ENCODE measurements at regions not wholly inside any gene's neighbourhood (a gene's known extent, or its start where the extent isn't known, plus 50 kb on each side); places are given as distances from the start of the nearest gene placed in this dataset.

DNA sequence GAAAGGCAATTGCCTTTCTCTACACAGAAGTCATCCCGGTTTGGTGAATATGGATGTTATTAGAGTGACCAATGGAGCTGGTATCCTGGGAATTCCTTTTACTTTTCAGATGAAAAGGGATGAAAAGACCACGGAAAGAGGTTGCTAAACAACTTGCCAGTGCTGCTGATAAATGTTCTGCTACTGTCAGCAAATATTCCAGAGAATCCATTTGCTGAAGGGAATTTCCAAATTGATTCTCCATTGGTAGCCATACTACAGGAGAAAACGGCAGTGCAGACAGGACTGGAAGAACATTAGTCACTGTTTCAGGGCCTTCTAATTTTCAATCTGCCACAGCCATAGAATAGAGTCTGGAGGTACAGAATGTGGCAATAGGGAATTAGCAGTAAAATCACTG lies 451.5 kb downstream of the PCDH11X start:
- TF ChIP-seq CTCF (IDR thresholded peaks at IDR 0.05; ENCODE audit: low read depth, low read length), result no peak
- DNase-seq (ENCODE audit: extremely low read depth, low read depth), result no peak

DNA sequence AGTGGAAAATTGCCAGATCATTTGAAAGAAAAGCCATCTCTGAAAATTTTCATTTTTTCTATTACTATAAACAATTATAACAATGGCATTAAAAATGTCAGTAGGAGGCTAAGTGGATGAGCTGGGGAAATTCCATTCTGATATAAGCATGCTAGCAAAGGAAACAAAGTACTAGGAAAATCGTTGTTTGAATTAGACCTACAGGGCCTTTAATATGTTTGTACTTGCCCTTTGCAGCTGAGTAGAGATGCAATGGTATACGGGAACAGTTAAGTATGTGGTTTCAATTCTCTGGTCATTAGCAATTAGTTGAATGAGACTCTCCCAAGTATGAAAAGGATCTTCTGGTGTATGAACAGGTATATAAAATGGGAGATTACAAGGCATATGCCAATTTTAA lies 452.2 kb downstream of the PCDH11X start:
- no peak for DNase-seq (ENCODE audit: extremely low read depth, low read depth)
- no peak for TF ChIP-seq CTCF (IDR thresholded peaks at IDR 0.05; ENCODE audit: low read depth, low read length)

DNA sequence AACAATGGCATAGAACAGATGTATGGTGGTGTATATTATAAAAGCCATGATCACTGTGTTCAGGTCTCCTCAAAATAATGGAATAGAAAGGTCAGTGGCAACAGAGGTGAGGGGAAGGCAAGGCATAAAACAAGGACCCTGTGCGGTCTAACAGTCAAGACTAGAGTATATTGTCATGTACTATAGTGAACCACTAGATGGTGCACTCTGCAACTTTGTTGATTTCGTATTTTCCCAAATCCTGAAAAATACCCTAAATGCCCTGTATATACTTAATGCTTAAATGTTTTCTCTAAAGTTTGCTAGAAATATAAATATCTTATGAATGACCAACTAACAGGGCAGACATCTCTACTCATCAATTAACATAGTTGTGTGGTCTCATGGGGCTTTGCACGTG lies 453.0 kb downstream of the PCDH11X start:
- TF ChIP-seq CTCF (IDR thresholded peaks at IDR 0.05; ENCODE audit: low read depth, low read length), result peak; percentile 36
- no peak for DNase-seq (ENCODE audit: extremely low read depth, low read depth)

DNA sequence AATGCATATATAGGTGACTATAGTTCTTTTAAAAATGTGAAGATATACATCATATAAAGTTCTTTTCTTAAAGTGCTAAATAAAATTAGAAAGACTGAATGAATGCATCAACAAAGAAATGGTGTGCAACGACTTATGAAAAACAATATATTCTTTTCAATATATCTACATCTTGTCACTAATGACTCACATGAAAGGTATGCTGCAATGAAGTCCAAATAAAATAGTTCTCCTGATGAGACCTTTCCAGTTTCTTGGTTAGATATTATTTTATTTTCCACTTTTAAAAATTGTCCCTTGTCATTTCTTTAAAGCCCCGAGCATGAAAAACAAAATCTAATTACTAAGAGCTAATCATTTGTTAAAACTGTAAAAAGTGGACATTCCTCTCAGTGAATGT lies 462.1 kb downstream of the PCDH11X start:
- DNase-seq (ENCODE audit: extremely low read depth, low read depth), result no peak

DNA sequence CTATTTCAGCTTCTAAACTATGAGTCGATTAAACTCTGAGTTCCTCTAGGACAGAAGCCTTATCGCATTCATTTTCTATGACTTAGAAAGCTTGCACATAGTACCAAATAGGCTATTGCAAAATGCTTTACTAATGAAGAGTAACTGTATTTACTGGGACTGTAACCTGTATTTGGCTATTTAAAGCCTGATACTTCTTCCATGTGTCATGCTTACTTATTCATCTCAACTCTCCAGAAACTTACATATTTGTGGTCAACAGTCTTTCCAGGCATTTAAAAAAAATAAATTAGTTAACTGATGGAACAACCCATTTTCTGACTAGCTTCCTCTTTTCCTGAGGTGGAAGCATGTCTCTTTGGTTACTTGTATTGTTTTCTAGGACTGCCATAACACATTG lies 467.9 kb downstream of the PCDH11X start:
- no peak for TF ChIP-seq CTCF (IDR thresholded peaks at IDR 0.05; ENCODE audit: low read depth, low read length)
- no peak for DNase-seq (ENCODE audit: extremely low read depth, low read depth)

More for the DNA sequence above, 462.1 kb downstream of the PCDH11X start:
- no peak for TF ChIP-seq CTCF (IDR thresholded peaks at IDR 0.05; ENCODE audit: low read depth, low read length)

GRCh38 chrX:92249125-92249524 lies 469.9 kb downstream of the PCDH11X start:
- DNase-seq (ENCODE audit: extremely low read depth, low read depth), result no peak
- TF ChIP-seq CTCF (IDR thresholded peaks at IDR 0.05; ENCODE audit: low read depth, low read length), result no peak

- no peak for TF ChIP-seq CTCF (IDR thresholded peaks at IDR 0.05; ENCODE audit: low read depth, low read length)
- DNase-seq (ENCODE audit: extremely low read depth, low read depth), result no peak
Measured at GRCh38 chrX:92260102-92260501, 480.9 kb downstream of the PCDH11X start.
